ENCODE measurements at regions not wholly inside any gene's neighbourhood (a gene's known extent, or its start where the extent isn't known, plus 50 kb on each side); places are given as distances from the start of the nearest gene placed in this dataset.

DNA sequence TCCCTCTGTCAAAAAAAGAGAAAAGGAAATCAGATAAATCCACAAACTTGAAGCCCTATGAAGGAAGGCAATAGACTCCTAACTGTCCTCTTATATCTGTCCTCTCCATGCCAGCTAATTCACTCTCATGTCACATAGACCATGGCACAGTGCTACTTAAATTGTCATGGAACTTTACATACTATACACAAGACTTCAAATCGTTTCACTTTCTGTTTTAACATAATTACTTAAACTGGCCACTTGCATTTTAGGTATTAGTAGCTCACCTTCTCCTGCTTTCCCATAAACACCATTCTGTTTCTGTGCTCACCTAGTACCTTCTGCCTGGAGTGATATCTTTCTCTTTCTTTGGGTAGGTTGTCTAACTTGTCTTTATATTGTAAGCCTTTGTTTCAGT is 816.7 kb upstream of the KIF2B start:
- Histone ChIP-seq H3K36me3 (replicated peaks in 1 of 2; ENCODE audit: insufficient read depth in 1 of 2, low read depth in 2 of 2) (no peaks in the 10 kb centered on the region), H3K4me1 (no peaks in the 10 kb centered on the region), H3K9me3 (no peaks in the 10 kb centered on the region), H3K4me3 (no peak overlapping the region), H3K27ac (no peak overlapping the region), H3K27me3 (no peaks in the 10 kb centered on the region)
- DNase-seq (no peak), ATAC-seq (no peak)
- WGBS, 2 donors = 36 to 49% methylated on average over 1 of the region's 1 CpG
- intact Hi-C loops (cut with DNase I) = no loop called here
- TF ChIP-seq, protein P1, sequence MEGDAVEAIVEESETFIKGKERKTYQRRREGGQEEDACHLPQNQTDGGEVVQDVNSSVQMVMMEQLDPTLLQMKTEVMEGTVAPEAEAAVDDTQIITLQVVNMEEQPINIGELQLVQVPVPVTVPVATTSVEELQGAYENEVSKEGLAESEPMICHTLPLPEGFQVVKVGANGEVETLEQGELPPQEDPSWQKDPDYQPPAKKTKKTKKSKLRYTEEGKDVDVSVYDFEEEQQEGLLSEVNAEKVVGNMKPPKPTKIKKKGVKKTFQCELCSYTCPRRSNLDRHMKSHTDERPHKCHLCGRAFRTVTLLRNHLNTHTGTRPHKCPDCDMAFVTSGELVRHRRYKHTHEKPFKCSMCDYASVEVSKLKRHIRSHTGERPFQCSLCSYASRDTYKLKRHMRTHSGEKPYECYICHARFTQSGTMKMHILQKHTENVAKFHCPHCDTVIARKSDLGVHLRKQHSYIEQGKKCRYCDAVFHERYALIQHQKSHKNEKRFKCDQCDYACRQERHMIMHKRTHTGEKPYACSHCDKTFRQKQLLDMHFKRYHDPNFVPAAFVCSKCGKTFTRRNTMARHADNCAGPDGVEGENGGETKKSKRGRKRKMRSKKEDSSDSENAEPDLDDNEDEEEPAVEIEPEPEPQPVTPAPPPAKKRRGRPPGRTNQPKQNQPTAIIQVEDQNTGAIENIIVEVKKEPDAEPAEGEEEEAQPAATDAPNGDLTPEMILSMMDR (IDR thresholded peaks at IDR 0.05) = no peak
- no peak for TF ChIP-seq POLR2A (IDR thresholded peaks at IDR 0.05)

DNA sequence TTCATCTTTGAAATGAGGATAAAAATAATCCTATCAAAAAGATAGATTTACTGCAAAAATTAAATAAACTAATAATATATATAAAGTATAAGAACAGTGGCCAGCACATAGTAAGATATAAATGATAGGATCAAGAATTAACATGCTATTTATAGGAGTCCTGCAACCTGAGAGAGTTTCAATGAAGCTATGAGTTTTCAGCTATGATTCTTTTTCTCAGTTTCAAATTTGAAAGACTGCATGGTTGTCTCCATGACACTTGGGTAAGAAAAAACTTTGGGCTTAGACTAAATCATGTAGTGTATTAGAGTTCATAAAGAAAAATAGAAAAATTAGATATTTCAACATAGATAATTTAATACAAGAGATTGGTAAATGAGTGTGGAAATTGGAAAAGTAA is 817.8 kb upstream of the KIF2B start:
- no peaks in the 10 kb centered on the region for H3K4me1 ChIP-seq
- no peak for DNase-seq
- no peaks in the 10 kb centered on the region for H3K27me3 ChIP-seq
- no peaks in the 10 kb centered on the region for H3K9me3 ChIP-seq
- TF ChIP-seq, protein P1 (IDR thresholded peaks at IDR 0.05) = no peak
- no peak for TF ChIP-seq POLR2A (IDR thresholded peaks at IDR 0.05)
- ATAC-seq = no peak
- intact Hi-C loops (cut with DNase I) = no loop called here
- H3K36me3 ChIP-seq (replicated peaks in 1 of 2; ENCODE audit: insufficient read depth in 1 of 2, low read depth in 2 of 2) = no peaks in the 10 kb centered on the region
- no peak overlapping the region for H3K27ac ChIP-seq
- no peak overlapping the region for H3K4me3 ChIP-seq

DNA sequence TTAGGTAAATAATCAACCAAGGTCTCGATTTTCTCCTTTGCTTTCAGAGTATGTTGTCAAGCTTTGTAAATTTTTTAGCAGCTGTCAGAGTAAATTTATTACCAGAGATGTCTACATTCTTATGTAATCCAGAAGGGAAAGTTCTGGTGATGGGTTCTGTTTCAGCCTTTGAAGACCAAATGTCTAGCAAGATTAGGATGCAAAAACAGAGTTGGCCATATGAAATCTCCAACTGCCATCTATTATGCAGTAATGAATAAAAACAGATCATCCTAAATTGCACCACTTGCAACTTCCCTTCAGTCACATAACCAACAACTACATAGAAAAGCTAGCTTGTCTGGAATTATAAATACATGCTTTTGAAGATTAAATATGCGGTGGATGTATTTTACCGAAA is 826.8 kb upstream of the KIF2B start:
- intact Hi-C loops (cut with DNase I) = no loop called here
- Histone ChIP-seq H3K36me3 (replicated peaks in 1 of 2; ENCODE audit: insufficient read depth in 1 of 2, low read depth in 2 of 2) (no peaks in the 10 kb centered on the region), H3K27ac (no peak overlapping the region), H3K27me3 (no peaks in the 10 kb centered on the region), H3K4me1 (no peaks in the 10 kb centered on the region), H3K9me3 (no peaks in the 10 kb centered on the region), H3K4me3 (no peak overlapping the region)
- DNase-seq (no peak), ATAC-seq (no peak)
- no peak for TF ChIP-seq POLR2A (IDR thresholded peaks at IDR 0.05)
- TF ChIP-seq, protein P1 (IDR thresholded peaks at IDR 0.05) = no peak
- 48 to 60% methylated on average over 3 of the region's 3 CpGs for WGBS, 2 donors

DNA sequence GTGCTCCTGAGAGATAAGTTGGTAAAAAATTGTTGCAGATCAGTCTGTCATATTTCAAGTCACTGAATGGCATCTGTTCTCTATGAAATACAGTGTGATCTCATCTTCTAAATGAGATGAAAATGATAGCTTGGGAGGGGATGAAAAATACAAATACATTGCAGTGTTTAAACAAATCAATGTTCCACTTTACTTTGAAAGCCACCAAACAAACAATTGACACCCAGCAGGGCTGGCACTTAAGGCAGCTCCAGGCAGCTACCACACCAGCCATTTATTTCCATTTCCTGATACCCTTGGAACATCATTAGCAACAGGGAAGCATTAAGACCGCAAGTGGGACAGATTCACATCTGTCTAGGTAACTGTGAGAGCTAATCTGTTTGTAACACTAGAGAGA is 827.6 kb upstream of the KIF2B start:
- TF ChIP-seq, protein P1 (IDR thresholded peaks at IDR 0.05) = no peak
- no peak for TF ChIP-seq POLR2A (IDR thresholded peaks at IDR 0.05)
- no peak overlapping the region for H3K27ac ChIP-seq
- H3K36me3 ChIP-seq (replicated peaks in 1 of 2; ENCODE audit: insufficient read depth in 1 of 2, low read depth in 2 of 2) = no peaks in the 10 kb centered on the region
- H3K9me3 ChIP-seq = no peaks in the 10 kb centered on the region
- no peak for DNase-seq
- no peaks in the 10 kb centered on the region for H3K27me3 ChIP-seq
- intact Hi-C loops (cut with DNase I) = no loop called here
- ATAC-seq = no peak
- WGBS, 2 donors = 53 to 54% methylated on average over 1 of the region's 1 CpG
- no peaks in the 10 kb centered on the region for H3K4me1 ChIP-seq
- H3K4me3 ChIP-seq = no peak overlapping the region

DNA sequence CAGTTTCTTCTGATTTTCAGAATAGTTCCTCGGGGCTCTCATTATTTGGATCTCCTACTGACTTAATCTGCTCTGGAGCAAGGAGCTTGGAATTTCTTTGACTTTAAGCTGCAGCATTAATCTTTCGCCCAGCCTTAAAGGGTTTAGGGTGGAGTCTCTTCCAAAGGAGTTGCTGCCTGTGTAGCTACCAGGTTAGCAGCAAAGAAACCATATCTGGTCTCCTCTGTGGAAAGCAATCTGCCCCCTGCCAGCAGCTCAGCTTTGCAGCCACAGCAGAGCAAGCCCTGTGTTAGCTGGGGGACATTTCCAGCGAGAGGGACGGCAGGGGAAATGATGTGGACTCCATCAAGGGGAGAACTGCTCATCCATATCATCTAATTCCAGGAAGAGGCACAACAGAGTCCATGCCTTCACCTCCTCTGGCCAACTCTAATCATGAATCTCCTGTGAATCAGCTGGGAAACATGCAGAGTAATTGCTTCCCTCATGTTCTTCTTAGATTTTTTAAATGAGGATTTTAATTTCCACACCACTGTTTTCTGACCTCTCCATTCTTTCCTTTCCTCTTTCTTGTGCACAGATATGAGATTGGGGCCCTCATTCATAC is 827.6 kb upstream of the CA10 start:
- ATAC-seq (no peak), DNase-seq (no peak)
- H3K36me3 ChIP-seq (replicated peaks in 1 of 2; ENCODE audit: insufficient read depth in 1 of 2, low read depth in 2 of 2) = no peaks in the 10 kb centered on the region
- H3K27ac ChIP-seq = no peak overlapping the region
- no peaks in the 10 kb centered on the region for H3K27me3 ChIP-seq
- no peak for TF ChIP-seq POLR2A (IDR thresholded peaks at IDR 0.05)
- TF ChIP-seq, protein P1 (IDR thresholded peaks at IDR 0.05) = no peak
- no peak overlapping the region for H3K4me3 ChIP-seq
- intact Hi-C loops (cut with DNase I) = no loop called here
- WGBS, 2 donors = 39 to 47% methylated on average over 4 of the region's 4 CpGs
- no peaks in the 10 kb centered on the region for H3K4me1 ChIP-seq
- no peaks in the 10 kb centered on the region for H3K9me3 ChIP-seq
